Stomach (tissue), 8 donors: ENCODE measurements at regions not wholly inside any gene's neighbourhood (a gene's known extent, or its start where the extent isn't known, plus 50 kb on each side); places are given as distances from the start of the nearest gene placed in this dataset.
"Not testable (repeated sequence)": the region's sequence is repeated elsewhere in the genome, so short reads cannot be mapped to it uniquely, and the experiment has no call there.

Source experiments
- DNase-seq, 2 donors: peaks; one replicate each; pipeline versions ENCODE4 v3.0.0 to v3.0.0-alpha.2; 2013 to 2019
- H3K27ac ChIP-seq, 5 donors: fragments of 200-600 bp in 4 of 5; sonication (generic) in 4 of 5; one replicate each; pipeline ENCODE4 v1.5.1; 2013 to 2019; ENCODE audit warnings: mild to moderate bottlenecking in 1 of 5, moderate library complexity in 1 of 5
- H3K27me3 ChIP-seq, 3 donors: fragments of 200-600 bp; sonication (generic); one replicate each; pipeline ENCODE4 v1.5.1; 2017 to 2019; ENCODE audit warnings: mixed run types in 1 of 3
- H3K36me3 ChIP-seq, 4 donors: fragments of 200-600 bp; sonication (generic); 1 replicate in 3 of 4; 2 replicates in 1 of 4; pipeline ENCODE4 v1.5.1; 2016 to 2019
- H3K4me1 ChIP-seq, 4 donors: fragments of 200-600 bp; sonication (generic); one replicate each; pipeline ENCODE4 v1.5.1; 2016 to 2019
- H3K4me3 ChIP-seq, 4 donors: fragments of 200-600 bp; sonication (generic) in 3 of 4; one replicate each; pipeline ENCODE4 v1.5.1; 2016 to 2019; ENCODE audit warnings: mild to moderate bottlenecking in 1 of 4
- H3K9me3 ChIP-seq, 4 donors: fragments of 200-600 bp; sonication (generic); one replicate each; pipeline ENCODE4 v1.5.1; 2016 to 2019
- CTCF ChIP-seq, 7 experiments: fragments of 450-650 bp in 4 of 7; fragments of 200-600 bp in 3 of 7; sonication (generic) in 3 of 7; IDR thresholded peaks; one replicate each; pipeline ENCODE4 v1.5.1; 2016 to 2019; ENCODE audit warnings: antibody characterized with exemption in 7 of 7, control low read depth in 2 of 7, mild to moderate bottlenecking in 1 of 7
- EP300 ChIP-seq: sonication (generic); formaldehyde crosslinking; IDR thresholded peaks from one replicate; pipeline ENCODE4 v1.6.1; 2017; ENCODE audit warnings: antibody characterized with exemption
- POLR2A ChIP-seq, 4 donors: fragments of 450-650 bp; IDR thresholded peaks; one replicate each; pipeline ENCODE4 v1.6.1; 2016; ENCODE audit warnings: antibody characterized with exemption in 4 of 4, control low read depth in 2 of 4, mild to moderate bottlenecking in 1 of 4, moderate library complexity in 1 of 4
- POLR2AphosphoS5 ChIP-seq, 3 donors: sonication (generic); formaldehyde crosslinking; IDR thresholded peaks; one replicate each; pipeline ENCODE4 v1.6.1; 2016; ENCODE audit warnings: antibody characterized with exemption in 3 of 3
- WGBS, 5 donors: extraction: QIAGEN DNeasy Blood & Tissue Kit in 3 of 5; methylation state at CpG; one replicate each; pipeline versions ENCODE4 v1.1.5 to v1.1.7; 2013 to 2018; 5-methylcytosine and 5-hydroxymethylcytosine counted together
- intact Hi-C: fragments of 100-400 bp; cut with DNase I; formaldehyde crosslinking; loops from one replicate; pipeline ENCODE4 v1.15.1; 2023; ENCODE audit warnings: low total_unique reads
- donor health status: healthy with polysubstance abuse.
- donor health status: Bipolar disorder and iron deficiency.
- donor health status: healthy.

GRCh38 chr2:234555161-234555560, 58.3 kb upstream of the ARL4C start:
- Histone ChIP-seq H3K36me3 (no peaks in the 10 kb centered on the region), H3K9me3 (no peaks in the 10 kb centered on the region), H3K4me1 (peaks cover 0 to 4% (median 0%) of the 10 kb centered on the region in 4 donors), H3K27me3 (no peaks in the 10 kb centered on the region), H3K4me3 (no peak overlapping the region), H3K27ac (no peak overlapping the region)
- TF ChIP-seq EP300, result no peak
- no peak for TF ChIP-seq CTCF (IDR thresholded peaks at IDR 0.05)
- no peak for TF ChIP-seq POLR2A (IDR thresholded peaks at IDR 0.05)
- TF ChIP-seq POLR2AphosphoS5 (IDR thresholded peaks at IDR 0.05), result no peak
- DNase-seq, result no peak
- intact Hi-C loops, result no loop called here

- H3K27me3 ChIP-seq, intact Hi-C loops: not testable (repeated sequence)
Measured at GRCh38 chr2:234553223-234553622, 56.3 kb upstream of the ARL4C start.

GRCh38 chr2:234550511-234551107, 53.7 kb upstream of the ARL4C start:
- H3K4me1 ChIP-seq, result no peaks in the 10 kb centered on the region
- H3K9me3 ChIP-seq, result no peaks in the 10 kb centered on the region
- H3K36me3 ChIP-seq, result no peaks in the 10 kb centered on the region
- no peak overlapping the region for H3K4me3 ChIP-seq
- H3K27me3 ChIP-seq, result peaks cover 0 to 15% (median 0%) of the 10 kb centered on the region in 3 donors
- TF ChIP-seq CTCF (IDR thresholded peaks at IDR 0.05) (peak in 6 of 7 experiments; percentile 25 to 94 (median 88)), POLR2A (IDR thresholded peaks at IDR 0.05) (no peak), POLR2AphosphoS5 (IDR thresholded peaks at IDR 0.05) (peak in 1 of 3 donors; percentile 54)
- intact Hi-C loops, result no loop called here
- no peak overlapping the region for H3K27ac ChIP-seq
- 19 to 23% (median 20%) methylated on average over 18 of the region's 18 CpGs for WGBS, 5 donors
- DNase-seq, result peak; percentile 57 to 88

More at GRCh38 chr2:234553223-234553622, 56.3 kb upstream of the ARL4C start:
- WGBS, 5 donors, result 94 to 96% (median 96%) methylated on average over 15 of the region's 15 CpGs
- not testable (repeated sequence) for H3K4me3 ChIP-seq, H3K9me3 ChIP-seq, H3K4me1 ChIP-seq, H3K36me3 ChIP-seq, DNase-seq, H3K27ac ChIP-seq

GRCh38 chr2:234550056-234550455, 53.2 kb upstream of the ARL4C start:
- Histone ChIP-seq H3K4me1 (peaks cover 0 to 2% (median under 1%) of the 10 kb centered on the region in 4 donors), H3K27me3 (peaks cover 0 to 21% (median 0%) of the 10 kb centered on the region in 3 donors), H3K4me3 (no peak overlapping the region), H3K27ac (no peak overlapping the region), H3K36me3 (no peaks in the 10 kb centered on the region), H3K9me3 (no peaks in the 10 kb centered on the region)
- intact Hi-C loops, result no loop called here
- no peak for DNase-seq
- no peak for TF ChIP-seq POLR2A (IDR thresholded peaks at IDR 0.05)
- TF ChIP-seq CTCF (IDR thresholded peaks at IDR 0.05), result no peak
- TF ChIP-seq EP300, result no peak
- no peak for TF ChIP-seq POLR2AphosphoS5 (IDR thresholded peaks at IDR 0.05)
- 74 to 87% (median 79%) methylated on average over 7 of the region's 7 CpGs for WGBS, 5 donors

GRCh38 chr2:234548695-234549420, 52.0 kb upstream of the ARL4C start:
- no peak overlapping the region for H3K4me3 ChIP-seq
- H3K9me3 ChIP-seq, result no peaks in the 10 kb centered on the region
- DNase-seq, result peak in 1 of 2 donors; percentile 62
- TF ChIP-seq POLR2AphosphoS5 (IDR thresholded peaks at IDR 0.05) (no peak), EP300 (no peak), POLR2A (IDR thresholded peaks at IDR 0.05) (no peak), CTCF (IDR thresholded peaks at IDR 0.05) (no peak)
- intact Hi-C loops, result loop anchor here (5.0 to 10.0 kb wide), 2 partner anchors 126 to 563 kb away; no protein-coding TSS in a partner anchor
- peaks cover 0 to 29% (median 0%) of the 10 kb centered on the region in 3 donors for H3K27me3 ChIP-seq
- WGBS, 5 donors, result 59 to 69% (median 67%) methylated on average over 15 of the region's 15 CpGs
- no peak overlapping the region for H3K27ac ChIP-seq
- no peaks in the 10 kb centered on the region for H3K36me3 ChIP-seq
- peaks cover 0 to 5% (median 2%) of the 10 kb centered on the region in 4 donors for H3K4me1 ChIP-seq
